ENCODE measurements at regions not wholly inside any gene's neighbourhood (a gene's known extent, or its start where the extent isn't known, plus 50 kb on each side); places are given as distances from the start of the nearest gene placed in this dataset.

GRCh38 chr9:135002336-135002735 lies 84.6 kb upstream of the FCN1 start:
- WGBS, 3 donors, result 57 to 68% (median 62%) methylated on average over 6 of the region's 6 CpGs
- H3K4me3 ChIP-seq, result no peak overlapping the region
- intact Hi-C loops (cut with DNase I), result no loop called here
- no peaks in the 10 kb centered on the region for H3K36me3 ChIP-seq (ENCODE audit: insufficient read depth in 1 of 2, low read depth in 1 of 2)
- no peak for TF ChIP-seq CTCF (IDR thresholded peaks at IDR 0.05)
- ATAC-seq, result no peak
- no peaks in the 10 kb centered on the region for H3K9me3 ChIP-seq
- peak in 1 of 2 donors; percentile 8 for DNase-seq
- peaks cover 0 to 13% (median 3%) of the 10 kb centered on the region in 3 donors for H3K27me3 ChIP-seq (ENCODE audit: insufficient read depth in 3 of 3, low read length in 2 of 3)
- no peak overlapping the region for H3K27ac ChIP-seq
- no peaks in the 10 kb centered on the region for H3K4me1 ChIP-seq

GRCh38 chr9:135002802-135003201 lies 84.7 kb upstream of the OLFM1 start:
- TF ChIP-seq CTCF (IDR thresholded peaks at IDR 0.05), result no peak
- Histone ChIP-seq H3K27me3 (ENCODE audit: insufficient read depth in 3 of 3, low read length in 2 of 3) (peaks cover 0 to 13% (median 3%) of the 10 kb centered on the region in 3 donors), H3K4me3 (no peak overlapping the region), H3K4me1 (no peaks in the 10 kb centered on the region), H3K27ac (no peak overlapping the region), H3K9me3 (no peaks in the 10 kb centered on the region), H3K36me3 (ENCODE audit: insufficient read depth in 1 of 2, low read depth in 1 of 2) (no peaks in the 10 kb centered on the region)
- DNase-seq (no peak), ATAC-seq (no peak)
- intact Hi-C loops (cut with DNase I), result no loop called here
- 62 to 74% (median 66%) methylated on average over 4 of the region's 4 CpGs for WGBS, 3 donors

- no peak for ATAC-seq
- H3K4me1 ChIP-seq, result no peaks in the 10 kb centered on the region
- H3K9me3 ChIP-seq, result no peaks in the 10 kb centered on the region
- no peak for TF ChIP-seq CTCF (IDR thresholded peaks at IDR 0.05)
- no peak overlapping the region for H3K27ac ChIP-seq
- intact Hi-C loops (cut with DNase I), result no loop called here
- no peaks in the 10 kb centered on the region for H3K36me3 ChIP-seq (ENCODE audit: insufficient read depth in 1 of 2, low read depth in 1 of 2)
- DNase-seq, result no peak
- H3K4me3 ChIP-seq, result no peak overlapping the region
- H3K27me3 ChIP-seq (ENCODE audit: insufficient read depth in 3 of 3, low read length in 2 of 3), result peaks cover 0 to 10% (median 6%) of the 10 kb centered on the region in 3 donors
- WGBS, 3 donors, result 91 to 93% (median 91%) methylated on average over 2 of the region's 2 CpGs
These were observed 82.7 kb upstream of the OLFM1 start for GRCh38 chr9:135004772-135005171.

- Histone ChIP-seq H3K4me1 (no peaks in the 10 kb centered on the region), H3K27me3 (ENCODE audit: insufficient read depth in 3 of 3, low read length in 2 of 3) (peaks cover 0 to 26% (median 6%) of the 10 kb centered on the region in 3 donors), H3K27ac (no peak overlapping the region), H3K36me3 (ENCODE audit: insufficient read depth in 1 of 2, low read depth in 1 of 2) (no peaks in the 10 kb centered on the region), H3K9me3 (no peaks in the 10 kb centered on the region), H3K4me3 (no peak overlapping the region)
- TF ChIP-seq CTCF (IDR thresholded peaks at IDR 0.05), result no peak
- intact Hi-C loops (cut with DNase I), result no loop called here
- ATAC-seq (no peak), DNase-seq (peak in 1 of 2 donors; percentile 32)
- 80 to 82% (median 82%) methylated on average over 16 to 19 of the region's 19 CpGs for WGBS, 3 donors
These were observed 80.4 kb upstream of the OLFM1 start for GRCh38 chr9:135006911-135007570.

GRCh38 chr9:135007601-135008000 lies 79.9 kb upstream of the OLFM1 start:
- Histone ChIP-seq H3K27ac (no peak overlapping the region), H3K36me3 (ENCODE audit: insufficient read depth in 1 of 2, low read depth in 1 of 2) (no peaks in the 10 kb centered on the region), H3K4me1 (no peaks in the 10 kb centered on the region), H3K27me3 (ENCODE audit: insufficient read depth in 3 of 3, low read length in 2 of 3) (peaks cover 0 to 23% (median 5%) of the 10 kb centered on the region in 3 donors), H3K4me3 (no peak overlapping the region), H3K9me3 (no peaks in the 10 kb centered on the region)
- WGBS, 3 donors, result 76 to 81% (median 80%) methylated on average over 10 to 11 of the region's 11 CpGs
- no peak for TF ChIP-seq CTCF (IDR thresholded peaks at IDR 0.05)
- ATAC-seq (no peak), DNase-seq (no peak)
- intact Hi-C loops (cut with DNase I), result no loop called here

All from psoas muscle (tissue), 7 donors.